ENCODE measurements at regions not wholly inside any gene's neighbourhood (a gene's known extent, or its start where the extent isn't known, plus 50 kb on each side); places are given as distances from the start of the nearest gene placed in this dataset.

DNA sequence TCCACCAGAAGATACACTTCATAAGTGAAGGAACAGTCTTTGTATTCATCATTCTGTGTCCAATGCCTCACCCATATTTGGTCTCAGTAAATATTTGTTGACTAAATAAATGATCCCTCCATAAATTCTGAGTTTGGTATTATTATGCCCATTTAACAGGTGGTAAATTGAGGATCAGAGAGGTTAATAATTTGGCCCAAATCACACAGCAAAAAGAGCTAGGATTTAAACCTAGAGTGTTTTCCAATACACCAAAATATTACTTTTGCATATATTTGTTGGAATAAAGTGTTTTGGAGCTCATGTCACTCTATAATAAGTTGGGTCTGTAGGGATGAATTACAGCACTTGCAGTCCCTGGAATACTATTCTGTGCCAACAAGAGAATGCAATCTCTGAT, 470.3 kb downstream of the ARHGEF28 start:
- no peak for FAIRE-seq
- BruUV-seq (replicated peaks) = no TSS peak
- no peaks in the 10 kb centered on the region for H4K20me1 ChIP-seq (replicated peaks; ENCODE audit: control insufficient read depth, extremely low read depth, insufficient read depth, low read length)
- DNase-seq (ENCODE audit: low read depth, low spot score) = no peak
- H3K36me3 ChIP-seq (ENCODE audit: control insufficient read depth in 2 of 2, extremely low read depth in 1 of 2, insufficient read depth in 2 of 2, low read length in 2 of 2) = no peaks in the 10 kb centered on the region
- TF ChIP-seq, protein P1, sequence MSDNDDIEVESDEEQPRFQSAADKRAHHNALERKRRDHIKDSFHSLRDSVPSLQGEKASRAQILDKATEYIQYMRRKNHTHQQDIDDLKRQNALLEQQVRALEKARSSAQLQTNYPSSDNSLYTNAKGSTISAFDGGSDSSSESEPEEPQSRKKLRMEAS (IDR thresholded peaks at IDR 0.05; ENCODE audit: insufficient read depth, insufficient read length) = no peak
- TF ChIP-seq GATA2 (IDR thresholded peaks at IDR 0.05; ENCODE audit: insufficient read depth, insufficient read length, low read depth, low read length) = no peak
- TF ChIP-seq, protein P2, sequence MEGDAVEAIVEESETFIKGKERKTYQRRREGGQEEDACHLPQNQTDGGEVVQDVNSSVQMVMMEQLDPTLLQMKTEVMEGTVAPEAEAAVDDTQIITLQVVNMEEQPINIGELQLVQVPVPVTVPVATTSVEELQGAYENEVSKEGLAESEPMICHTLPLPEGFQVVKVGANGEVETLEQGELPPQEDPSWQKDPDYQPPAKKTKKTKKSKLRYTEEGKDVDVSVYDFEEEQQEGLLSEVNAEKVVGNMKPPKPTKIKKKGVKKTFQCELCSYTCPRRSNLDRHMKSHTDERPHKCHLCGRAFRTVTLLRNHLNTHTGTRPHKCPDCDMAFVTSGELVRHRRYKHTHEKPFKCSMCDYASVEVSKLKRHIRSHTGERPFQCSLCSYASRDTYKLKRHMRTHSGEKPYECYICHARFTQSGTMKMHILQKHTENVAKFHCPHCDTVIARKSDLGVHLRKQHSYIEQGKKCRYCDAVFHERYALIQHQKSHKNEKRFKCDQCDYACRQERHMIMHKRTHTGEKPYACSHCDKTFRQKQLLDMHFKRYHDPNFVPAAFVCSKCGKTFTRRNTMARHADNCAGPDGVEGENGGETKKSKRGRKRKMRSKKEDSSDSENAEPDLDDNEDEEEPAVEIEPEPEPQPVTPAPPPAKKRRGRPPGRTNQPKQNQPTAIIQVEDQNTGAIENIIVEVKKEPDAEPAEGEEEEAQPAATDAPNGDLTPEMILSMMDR (IDR thresholded peaks at IDR 0.05; ENCODE audit: extremely low read depth in 1 of 2, insufficient read depth in 1 of 2, low read depth in 1 of 2, low read length in 2 of 2) = no peak
- no peak for TF ChIP-seq EZH2 (IDR thresholded peaks at IDR 0.05; ENCODE audit: borderline replicate concordance, low read depth, low read length, severe bottlenecking)
- H3K79me2 ChIP-seq (ENCODE audit: control insufficient read depth, insufficient read depth, low read length) = no peaks in the 10 kb centered on the region
- no peak overlapping the region for H3K27ac ChIP-seq (ENCODE audit: insufficient read depth, low read depth, low read length)
- H3K9ac ChIP-seq (replicated peaks; ENCODE audit: extremely low read depth, insufficient read depth, low read length) = no peak overlapping the region
- dilution Hi-C loops (cut with MboI; ENCODE audit: extremely low pct_ligation_motif_present, low sequenced_read_pairs) (no loop called here), intact Hi-C loops (cut with micrococcal nuclease) (no loop called here)
- no peaks in the 10 kb centered on the region for H3K9me1 ChIP-seq (replicated peaks; ENCODE audit: control insufficient read depth, extremely low read depth, insufficient read depth, low read length)
- no peaks in the 10 kb centered on the region for H3K27me3 ChIP-seq (ENCODE audit: control insufficient read depth in 2 of 2, insufficient read depth in 2 of 2, low read length in 2 of 2)
- no peak overlapping the region for H3K4me3 ChIP-seq (replicated peaks in 1 of 3; ENCODE audit: insufficient read depth in 1 of 3, low read depth in 1 of 3, low read length in 3 of 3)
- H3K9me3 ChIP-seq (replicated peaks; ENCODE audit: control insufficient read depth, insufficient read depth, low read length) = no peaks in the 10 kb centered on the region
- no peak overlapping the region for H3K4me2 ChIP-seq (ENCODE audit: insufficient read depth, low read length)
- POLR2A ChIA-PET = interaction anchor here (1.6 kb wide), 1 partner anchor 31 kb away, joined by 4 read pairs; no protein-coding TSS in a partner anchor
- H2AFZ ChIP-seq (ENCODE audit: low read depth, low read length) = no peak overlapping the region
- H3K4me1 ChIP-seq (ENCODE audit: control insufficient read depth, extremely low read depth, insufficient read depth, low read length) = peaks cover 7% of the 10 kb centered on the region
- CTCF ChIA-PET = interaction anchor here (0.6 to 1.5 kb wide), 6 partner anchors 22 to 116 kb away, joined by 3 to 4 read pairs (median 3); no protein-coding TSS in a partner anchor

GRCh38 chr5:74095871-74096270, 469.9 kb downstream of the ARHGEF28 start:
- ChIA-PET POLR2A (no interaction called here), CTCF (interaction anchor here (1.3 to 1.5 kb wide), 4 partner anchors 23 to 116 kb away, joined by 3 to 4 read pairs (median 3); no protein-coding TSS in a partner anchor)
- no peaks in the 10 kb centered on the region for H4K20me1 ChIP-seq (replicated peaks; ENCODE audit: control insufficient read depth, extremely low read depth, insufficient read depth, low read length)
- H3K27me3 ChIP-seq (ENCODE audit: control insufficient read depth in 2 of 2, insufficient read depth in 2 of 2, low read length in 2 of 2) = no peaks in the 10 kb centered on the region
- no peak overlapping the region for H3K9ac ChIP-seq (replicated peaks; ENCODE audit: extremely low read depth, insufficient read depth, low read length)
- no peak for DNase-seq (ENCODE audit: low read depth, low spot score)
- H3K9me3 ChIP-seq (replicated peaks; ENCODE audit: control insufficient read depth, insufficient read depth, low read length) = no peaks in the 10 kb centered on the region
- H3K79me2 ChIP-seq (ENCODE audit: control insufficient read depth, insufficient read depth, low read length) = no peaks in the 10 kb centered on the region
- H3K36me3 ChIP-seq (ENCODE audit: control insufficient read depth in 2 of 2, extremely low read depth in 1 of 2, insufficient read depth in 2 of 2, low read length in 2 of 2) = no peaks in the 10 kb centered on the region
- intact Hi-C loops (cut with micrococcal nuclease) (no loop called here), dilution Hi-C loops (cut with MboI; ENCODE audit: extremely low pct_ligation_motif_present, low sequenced_read_pairs) (no loop called here)
- no peak overlapping the region for H3K4me2 ChIP-seq (ENCODE audit: insufficient read depth, low read length)
- no TSS peak for BruUV-seq (replicated peaks)
- TF ChIP-seq GATA2 (IDR thresholded peaks at IDR 0.05; ENCODE audit: insufficient read depth, insufficient read length, low read depth, low read length) = no peak
- TF ChIP-seq FOS (IDR thresholded peaks at IDR 0.05; ENCODE audit: borderline replicate concordance, insufficient read depth, low read length) = no peak
- TF ChIP-seq JUN (IDR thresholded peaks at IDR 0.05; ENCODE audit: borderline replicate concordance, insufficient read depth, insufficient read length, low read depth) = no peak
- no peak for TF ChIP-seq EZH2 (IDR thresholded peaks at IDR 0.05; ENCODE audit: borderline replicate concordance, low read depth, low read length, severe bottlenecking)
- no peak for TF ChIP-seq MYC (IDR thresholded peaks at IDR 0.05; ENCODE audit: low read depth, low read length)
- no peak for TF ChIP-seq POLR2AphosphoS5 (IDR thresholded peaks at IDR 0.05; ENCODE audit: insufficient read depth, low read depth, low read length)
- TF ChIP-seq, protein P1 (IDR thresholded peaks at IDR 0.05; ENCODE audit: insufficient read depth, insufficient read length) = no peak
- TF ChIP-seq POLR2A (IDR thresholded peaks at IDR 0.05; ENCODE audit: low read depth, low read length) = no peak
- TF ChIP-seq, protein P2 (IDR thresholded peaks at IDR 0.05; ENCODE audit: extremely low read depth in 1 of 2, insufficient read depth in 1 of 2, low read depth in 1 of 2, low read length in 2 of 2) = no peak
- H3K4me1 ChIP-seq (ENCODE audit: control insufficient read depth, extremely low read depth, insufficient read depth, low read length) = peaks cover 7% of the 10 kb centered on the region
- no peak overlapping the region for H3K27ac ChIP-seq (ENCODE audit: insufficient read depth, low read depth, low read length)
- no peak for FAIRE-seq
- no peaks in the 10 kb centered on the region for H3K9me1 ChIP-seq (replicated peaks; ENCODE audit: control insufficient read depth, extremely low read depth, insufficient read depth, low read length)
- H2AFZ ChIP-seq (ENCODE audit: low read depth, low read length) = no peak overlapping the region
- H3K4me3 ChIP-seq (replicated peaks in 1 of 3; ENCODE audit: insufficient read depth in 1 of 3, low read depth in 1 of 3, low read length in 3 of 3) = no peak overlapping the region

All from endothelial cell of umbilical vein (primary cell).